Vagina (tissue), 2 donors: ENCODE measurements at regions not wholly inside any gene's neighbourhood (a gene's known extent, or its start where the extent isn't known, plus 50 kb on each side); places are given as distances from the start of the nearest gene placed in this dataset.

ENCODE experiments used
- CTCF ChIP-seq, 3 experiments: fragments of 450-650 bp in 2 of 3; fragments of 200-600 bp in 1 of 3; sonication (generic) in 1 of 3; IDR thresholded peaks; one replicate each; pipeline ENCODE4 v1.5.1; 2017 to 2019; ENCODE audit warnings: antibody characterized with exemption in 3 of 3, mild to moderate bottlenecking in 2 of 3, moderate library complexity in 2 of 3
- POLR2A ChIP-seq, 2 donors: fragments of 450-650 bp; IDR thresholded peaks; one replicate each; pipeline ENCODE4 v1.6.1; 2017; ENCODE audit warnings: antibody characterized with exemption in 2 of 2, mild to moderate bottlenecking in 2 of 2, moderate library complexity in 2 of 2
- POLR2AphosphoS5 ChIP-seq, 2 donors: sonication (generic); formaldehyde crosslinking; IDR thresholded peaks; one replicate each; pipeline ENCODE4 v1.9.0; 2017; ENCODE audit warnings: antibody characterized with exemption in 2 of 2, mild to moderate bottlenecking in 2 of 2, low read depth in 1 of 2; ENCODE audit not compliant: insufficient read depth in 1 of 2

GRCh38 chr9:91012933-91013841 is 211.6 kb downstream of the SYK start:
- TF ChIP-seq CTCF (IDR thresholded peaks at IDR 0.05) (no peak), POLR2A (IDR thresholded peaks at IDR 0.05) (no peak), POLR2AphosphoS5 (IDR thresholded peaks at IDR 0.05; ENCODE audit: insufficient read depth in 1 of 2, low read depth in 1 of 2) (no peak)
